ENCODE measurements at regions not wholly inside any gene's neighbourhood (a gene's known extent, or its start where the extent isn't known, plus 50 kb on each side); places are given as distances from the start of the nearest gene placed in this dataset.

GRCh38 chrX:138849521-138849920 lies 138.0 kb upstream of the FGF13 start:
- no peak overlapping the region for H3K4ac ChIP-seq (replicated peaks; ENCODE audit: insufficient read length, low read depth, low read length)
- H3K4me2 ChIP-seq (ENCODE audit: insufficient read depth in 1 of 2, low read depth in 2 of 2, low read length in 2 of 2), result no peak overlapping the region
- H4K20me1 ChIP-seq (replicated peaks in 1 of 2; ENCODE audit: control insufficient read depth in 1 of 2, insufficient read depth in 2 of 2, low read length in 2 of 2), result no peaks in the 10 kb centered on the region
- H3K4me3 ChIP-seq (ENCODE audit: extremely low read depth in 1 of 4, insufficient read depth in 2 of 4, low read depth in 3 of 4, low read length in 4 of 4), result no peak overlapping the region
- ChIA-PET POLR2A (ENCODE audit: partially characterized antibody) (no interaction called here), CTCF (ENCODE audit: partially characterized antibody) (interaction anchor here (1.6 kb wide), 1 partner anchor 10 kb away, joined by 5 read pairs; no protein-coding TSS in a partner anchor)
- H3K79me2 ChIP-seq (ENCODE audit: control insufficient read depth in 1 of 2, insufficient read depth in 2 of 2, low read length in 2 of 2), result no peaks in the 10 kb centered on the region
- H3K79me1 ChIP-seq (ENCODE audit: low read depth, low read length), result no peaks in the 10 kb centered on the region
- no peak overlapping the region for H3K14ac ChIP-seq (ENCODE audit: insufficient read length)
- no peak overlapping the region for H3K56ac ChIP-seq (replicated peaks; ENCODE audit: insufficient read length, low read depth, low read length)
- no peaks in the 10 kb centered on the region for H3K4me1 ChIP-seq (replicated peaks in 1 of 4; ENCODE audit: control insufficient read depth in 3 of 4, insufficient read depth in 4 of 4, low read length in 3 of 4)
- H3K23ac ChIP-seq (ENCODE audit: insufficient read length), result no peak overlapping the region
- H2AK5ac ChIP-seq (ENCODE audit: low read depth, low read length), result no peak overlapping the region
- H3K27ac ChIP-seq (ENCODE audit: low read depth, low read length), result no peak overlapping the region
- 89% methylated on average over 2 of the region's 2 CpGs; no CpG with 5 or more reads in 1 of the 2 experiments for WGBS, 2 experiments (ENCODE audit: extremely low coverage in 1 of 2, insufficient coverage in 1 of 2, insufficient read length in 1 of 2, insufficient replicate concordance in 2 of 2, low coverage in 1 of 2, low lambda C conversion rate in 2 of 2, missing lambda C conversion rate in 1 of 2)
- no peaks in the 10 kb centered on the region for H3K36me3 ChIP-seq (ENCODE audit: control insufficient read depth in 2 of 4, insufficient read depth in 4 of 4, low read length in 3 of 4)
- H2BK20ac ChIP-seq (ENCODE audit: low read length), result no peak overlapping the region
- no peak overlapping the region for H4K91ac ChIP-seq (replicated peaks; ENCODE audit: insufficient read length, low read length)
- H2BK15ac ChIP-seq (ENCODE audit: low read length), result no peak overlapping the region
- H4K5ac ChIP-seq (ENCODE audit: insufficient read length, low read depth, low read length), result no peak overlapping the region
- H2BK120ac ChIP-seq (replicated peaks; ENCODE audit: low read depth, low read length), result no peak overlapping the region
- H2BK5ac ChIP-seq (ENCODE audit: low read depth, low read length), result no peak overlapping the region
- H3K18ac ChIP-seq (ENCODE audit: extremely low read depth, low read length), result no peak overlapping the region
- FAIRE-seq, result no peak
- H3K23me2 ChIP-seq (ENCODE audit: low read depth, low read length), result no peaks in the 10 kb centered on the region; the same call in 1 of the 2 replicates
- no peaks in the 10 kb centered on the region for H3K9me3 ChIP-seq (ENCODE audit: insufficient read depth in 2 of 2, low read depth in 1 of 2, low read length in 1 of 2)
- DNase-seq (ENCODE audit: low read depth in 1 of 2, low spot score in 2 of 2), result no peak
- no peak overlapping the region for H2AFZ ChIP-seq (ENCODE audit: low read length)
- H4K8ac ChIP-seq (ENCODE audit: extremely low read depth, insufficient read depth, low read length), result no peak overlapping the region
- no peak overlapping the region for H3K9ac ChIP-seq (replicated peaks in 1 of 4; ENCODE audit: extremely low read depth in 1 of 4, low read depth in 3 of 4, low read length in 3 of 4)
- H2BK12ac ChIP-seq (ENCODE audit: low read depth, low read length), result no peak overlapping the region
- H3K27me3 ChIP-seq (replicated peaks in 1 of 4; ENCODE audit: control insufficient read depth in 3 of 4, extremely low read depth in 1 of 4, insufficient read depth in 3 of 4, low read length in 3 of 4), result no peaks in the 10 kb centered on the region
- TF ChIP-seq SUZ12 (IDR thresholded peaks at IDR 0.05; ENCODE audit: low read length), result no peak
- TF ChIP-seq CEBPB (IDR thresholded peaks at IDR 0.05; ENCODE audit: low read depth, low read length), result no peak
- no peak for TF ChIP-seq MAFK (IDR thresholded peaks at IDR 0.05; ENCODE audit: low read depth, low read length)
- no peak for TF ChIP-seq E2F6 (IDR thresholded peaks at IDR 0.05)
- TF ChIP-seq TEAD4 (IDR thresholded peaks at IDR 0.05; ENCODE audit: low read depth, low read length), result no peak
- no peak for TF ChIP-seq CTCF (IDR thresholded peaks at IDR 0.05; ENCODE audit: control extremely low read depth in 1 of 3, insufficient read depth in 1 of 3, low read depth in 1 of 3, low read length in 3 of 3)
- no peak for TF ChIP-seq CBX5 (IDR thresholded peaks at IDR 0.05; ENCODE audit: low read depth, low read length)
- TF ChIP-seq SAP30 (IDR thresholded peaks at IDR 0.05; ENCODE audit: insufficient read depth, insufficient replicate concordance, low read length), result no peak
- TF ChIP-seq PHF8 (conservative IDR thresholded peaks at IDR 0.05; ENCODE audit: low read depth, low read length), result no peak
- TF ChIP-seq EGR1 (IDR thresholded peaks at IDR 0.05; ENCODE audit: borderline replicate concordance, low read depth, low read length), result no peak
- no peak for TF ChIP-seq KDM5A (IDR thresholded peaks at IDR 0.05; ENCODE audit: low read length)
- TF ChIP-seq POLR2AphosphoS5 (IDR thresholded peaks at IDR 0.05; ENCODE audit: low read depth, low read length), result no peak
